Stimulated activated effector memory CD8-positive, alpha-beta T cell treated with anti-CD3 and anti-CD28 coated beads, Interleukin-12 subunit alpha, Interleukin-12 subunit beta, amount 100 ng/mL, for 72 hours (primary cell): ENCODE measurements at regions not wholly inside any gene's neighbourhood (a gene's known extent, or its start where the extent isn't known, plus 50 kb on each side); places are given as distances from the start of the nearest gene placed in this dataset.

ENCODE experiments used
- ATAC-seq: fragments of 150-1000 bp; cut with Tn5 transposase; 2 replicates; pipeline ENCODE4 v1.10.0; 2021
- DNase-seq, 2 donors: peaks; one replicate each; pipeline ENCODE4 v3.0.0; 2021 to 2022; ENCODE audit warnings: low spot score in 2 of 2
- H3K27ac Mint-ChIP-seq: one replicate; pipeline ENCODE4 v1.8.0; 2022; ENCODE audit warnings: mild to moderate bottlenecking, mixed read lengths
- H3K36me3 Mint-ChIP-seq: one replicate; pipeline ENCODE4 v1.8.0; 2022; ENCODE audit warnings: mild to moderate bottlenecking, mixed read lengths
- H3K4me1 Mint-ChIP-seq: one replicate; pipeline ENCODE4 v1.8.0; 2022; ENCODE audit warnings: mixed read lengths
- H3K4me3 Mint-ChIP-seq: one replicate; pipeline ENCODE4 v1.8.0; 2022; ENCODE audit warnings: mild to moderate bottlenecking, mixed read lengths
- H3K9me3 Mint-ChIP-seq: one replicate; pipeline ENCODE4 v1.8.0; 2022; ENCODE audit warnings: mixed read lengths

DNA sequence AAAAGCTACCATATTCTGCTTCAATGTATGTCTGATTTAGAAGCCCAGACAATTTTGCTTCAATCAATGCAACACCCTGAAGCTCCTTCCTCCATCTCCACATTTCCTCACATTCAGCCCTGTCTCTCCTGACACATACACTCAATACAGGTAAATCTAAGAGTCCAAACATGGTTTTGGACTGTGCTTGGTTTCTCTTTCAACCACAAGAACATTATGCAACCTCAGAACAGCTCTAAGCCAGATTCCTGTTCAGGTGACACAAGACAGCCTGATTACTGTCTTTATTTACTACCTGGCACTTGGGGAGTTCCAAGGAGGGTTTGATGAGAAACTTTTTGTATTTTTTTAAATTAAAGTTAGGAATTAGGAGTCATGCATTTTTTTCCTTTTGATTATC is 307.5 kb upstream of the SLIT2 start:
- H3K27ac Mint-ChIP-seq = no peak overlapping the region
- H3K9me3 Mint-ChIP-seq = peaks cover 11% of the 10 kb centered on the region
- H3K4me1 Mint-ChIP-seq = no peaks in the 10 kb centered on the region
- ATAC-seq (no peak), DNase-seq (no peak)
- no peak overlapping the region for H3K4me3 Mint-ChIP-seq
- no peaks in the 10 kb centered on the region for H3K36me3 Mint-ChIP-seq

DNA sequence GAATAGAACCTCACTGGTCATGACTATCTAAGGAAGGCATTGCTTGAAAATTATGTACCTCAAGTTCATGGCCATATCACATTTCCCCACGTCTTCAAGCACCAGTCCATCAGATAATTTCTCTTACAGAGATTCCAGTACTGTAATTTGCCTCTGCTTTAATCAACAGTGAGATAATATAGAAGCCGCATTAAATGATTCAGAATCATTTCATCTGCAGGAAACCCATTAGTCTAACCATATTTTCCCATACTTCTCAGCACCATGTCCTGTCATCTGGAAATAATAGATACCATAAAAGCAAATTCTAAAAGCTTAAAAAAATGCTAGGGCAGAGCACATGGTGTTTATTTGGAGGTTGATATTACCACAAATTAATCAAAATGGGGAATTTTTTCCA is 310.3 kb upstream of the SLIT2 start:
- no peaks in the 10 kb centered on the region for H3K4me1 Mint-ChIP-seq
- DNase-seq = no peak

DNA sequence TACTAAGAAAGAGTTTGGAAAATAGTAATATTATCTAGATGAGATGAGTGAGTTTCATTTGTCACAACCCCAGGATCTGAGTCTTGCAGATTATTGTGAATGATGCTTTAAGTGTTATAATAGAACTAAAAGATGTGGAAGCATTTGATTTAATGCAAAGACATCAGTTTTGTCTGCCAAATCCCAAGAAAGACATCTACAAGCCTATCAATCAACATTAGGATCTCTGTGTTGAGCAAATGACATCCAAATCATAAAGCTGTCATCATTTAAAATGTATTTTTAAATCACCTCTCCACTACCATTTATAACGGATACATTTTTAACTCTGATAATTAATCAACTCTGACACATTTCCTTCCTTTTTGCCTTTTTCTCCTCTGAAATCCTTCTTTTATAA is 310.8 kb upstream of the SLIT2 start:
- ATAC-seq = no peak
- DNase-seq = no peak
- peaks cover 9% of the 10 kb centered on the region for H3K9me3 Mint-ChIP-seq
- no peak overlapping the region for H3K27ac Mint-ChIP-seq
- no peaks in the 10 kb centered on the region for H3K36me3 Mint-ChIP-seq
- no peak overlapping the region for H3K4me3 Mint-ChIP-seq
- H3K4me1 Mint-ChIP-seq = no peaks in the 10 kb centered on the region

More for the DNA sequence above, 310.3 kb upstream of the SLIT2 start:
- Mint-ChIP-seq H3K9me3 (peaks cover 9% of the 10 kb centered on the region), H3K27ac (no peak overlapping the region), H3K36me3 (no peaks in the 10 kb centered on the region), H3K4me3 (no peak overlapping the region)
- no peak for ATAC-seq

DNA sequence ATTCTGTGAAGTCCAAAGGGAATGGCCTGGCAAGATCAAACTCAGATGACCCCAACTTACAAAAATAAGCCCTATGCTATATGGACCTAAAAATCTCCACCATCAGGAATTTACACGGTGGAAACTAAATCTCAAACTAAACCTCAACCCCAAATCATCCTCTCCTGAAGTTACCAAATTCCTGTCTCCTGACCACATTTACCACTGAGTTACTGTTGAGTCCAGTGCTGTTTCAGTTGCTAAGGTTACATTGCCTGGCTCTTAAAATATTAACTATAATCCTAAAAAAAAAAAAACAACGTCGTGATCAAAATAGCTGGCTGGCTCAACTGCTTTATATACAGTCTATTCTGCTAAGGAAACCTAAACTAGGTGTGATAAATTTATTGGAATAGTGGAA is 315.2 kb upstream of the SLIT2 start:
- no peak for ATAC-seq
- peaks cover 12% of the 10 kb centered on the region for H3K9me3 Mint-ChIP-seq
- H3K4me1 Mint-ChIP-seq = no peaks in the 10 kb centered on the region
- no peak overlapping the region for H3K4me3 Mint-ChIP-seq
- no peak for DNase-seq
- H3K27ac Mint-ChIP-seq = no peak overlapping the region
- H3K36me3 Mint-ChIP-seq = no peaks in the 10 kb centered on the region

DNA sequence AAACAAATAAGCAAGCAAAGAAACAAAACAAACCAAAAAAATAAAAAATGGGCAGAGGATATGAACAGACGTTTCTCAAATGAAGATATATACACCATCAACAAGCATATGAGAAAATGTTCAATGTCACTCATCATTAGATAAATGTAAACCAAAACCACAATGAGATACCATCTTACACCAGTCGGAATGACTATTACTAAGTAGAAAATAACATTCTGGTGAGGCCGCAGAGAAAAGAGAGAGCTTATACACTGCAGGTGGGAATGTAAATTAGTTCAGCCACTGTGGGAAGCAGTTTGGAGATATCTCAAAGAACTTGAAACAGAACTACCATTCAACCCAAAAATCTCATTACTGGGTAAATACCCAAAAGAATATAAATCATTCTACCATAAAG is 321.0 kb upstream of the SLIT2 start:
- Mint-ChIP-seq H3K36me3 (no peaks in the 10 kb centered on the region), H3K4me1 (no peaks in the 10 kb centered on the region), H3K4me3 (no peak overlapping the region), H3K9me3 (peaks cover 20% of the 10 kb centered on the region), H3K27ac (no peak overlapping the region)
- no peak for ATAC-seq
- no peak for DNase-seq

DNA sequence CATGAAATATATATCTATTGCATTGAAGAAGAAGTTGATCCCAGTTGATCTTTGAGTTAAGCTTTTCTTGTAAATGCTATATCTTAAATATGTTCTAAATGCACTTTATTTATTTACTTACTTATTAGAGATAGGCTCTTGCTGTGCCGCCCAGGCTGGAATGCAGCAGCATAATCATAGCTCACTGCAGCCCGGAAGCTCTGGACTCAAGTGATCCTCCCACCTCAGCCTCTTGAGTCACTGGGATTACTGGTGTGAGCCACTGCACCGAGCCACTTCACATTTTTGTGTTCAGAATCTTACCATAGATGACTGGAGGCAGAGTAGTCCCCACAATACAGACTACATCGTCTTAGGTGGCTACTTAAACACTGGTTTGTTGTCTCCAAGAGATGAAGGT is 324.3 kb upstream of the SLIT2 start:
- Mint-ChIP-seq H3K27ac (no peak overlapping the region), H3K36me3 (no peaks in the 10 kb centered on the region), H3K4me3 (no peak overlapping the region), H3K4me1 (no peaks in the 10 kb centered on the region), H3K9me3 (peaks cover 18% of the 10 kb centered on the region)
- no peak for DNase-seq
- no peak for ATAC-seq

DNA sequence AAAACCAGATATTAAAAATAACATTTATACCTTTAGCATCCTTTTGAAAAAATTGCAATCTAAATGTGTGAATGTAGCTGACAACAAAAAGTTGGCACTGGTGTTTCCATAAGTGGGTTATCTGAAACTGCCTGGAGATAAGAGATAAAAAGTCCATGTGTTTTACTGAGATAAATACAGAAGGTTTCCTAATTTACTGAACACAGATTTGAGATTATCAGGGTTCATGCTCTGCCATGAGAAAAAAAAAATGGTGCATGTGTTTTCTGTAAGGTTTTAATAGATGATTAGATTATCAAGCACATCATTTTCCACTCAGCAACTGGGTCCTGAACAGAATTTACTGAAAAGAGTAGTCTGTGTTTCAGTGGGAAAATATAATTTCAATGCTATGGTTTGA is 326.2 kb upstream of the SLIT2 start:
- Mint-ChIP-seq H3K4me1 (no peaks in the 10 kb centered on the region), H3K36me3 (no peaks in the 10 kb centered on the region), H3K9me3 (peaks cover 10% of the 10 kb centered on the region), H3K27ac (no peak overlapping the region), H3K4me3 (no peak overlapping the region)
- no peak for ATAC-seq
- no peak for DNase-seq

DNA sequence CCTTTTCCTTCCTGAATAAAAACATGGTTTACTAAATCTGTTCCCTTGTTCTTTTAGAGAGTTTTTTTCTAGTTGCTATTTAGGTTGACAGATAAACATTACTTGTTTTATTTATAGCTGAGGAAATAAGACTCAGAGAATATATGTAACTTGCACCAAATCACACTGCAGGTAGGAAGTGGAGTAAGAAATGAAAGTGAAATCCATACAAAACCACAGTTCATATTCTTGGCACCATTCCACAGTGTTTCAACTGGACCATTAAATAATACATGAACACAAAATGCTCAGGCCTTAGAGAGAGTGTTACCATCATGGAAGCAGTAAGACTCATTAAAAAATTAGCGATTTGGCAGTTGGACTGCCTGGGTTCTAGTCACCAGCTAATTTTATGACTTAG is 326.9 kb upstream of the SLIT2 start:
- Mint-ChIP-seq H3K4me1 (no peaks in the 10 kb centered on the region), H3K9me3 (peaks cover 8% of the 10 kb centered on the region), H3K27ac (no peak overlapping the region), H3K36me3 (no peaks in the 10 kb centered on the region), H3K4me3 (no peak overlapping the region)
- DNase-seq (no peak), ATAC-seq (no peak)

DNA sequence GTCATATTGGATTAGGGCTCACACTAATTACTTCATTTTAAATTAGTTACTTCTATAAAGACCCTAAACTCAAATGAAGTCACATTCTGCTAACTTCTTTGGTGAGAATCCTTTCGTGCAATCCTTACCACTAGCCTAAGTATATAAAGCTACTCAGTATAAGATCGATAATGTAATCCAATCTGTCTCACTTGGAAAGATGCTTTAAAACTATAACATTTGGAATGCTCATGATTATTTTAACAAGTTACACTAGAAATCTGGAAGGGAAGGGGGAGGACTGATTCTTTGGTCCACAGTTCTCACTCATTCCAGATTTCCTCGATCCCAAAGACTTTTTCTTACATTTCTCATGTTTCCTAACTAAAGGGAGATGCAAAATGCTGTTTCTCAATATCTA is 336.4 kb upstream of the SLIT2 start:
- Mint-ChIP-seq H3K4me1 (no peaks in the 10 kb centered on the region), H3K4me3 (no peak overlapping the region), H3K27ac (no peak overlapping the region), H3K9me3 (peaks cover 20% of the 10 kb centered on the region), H3K36me3 (no peaks in the 10 kb centered on the region)
- ATAC-seq (no peak), DNase-seq (no peak)

DNA sequence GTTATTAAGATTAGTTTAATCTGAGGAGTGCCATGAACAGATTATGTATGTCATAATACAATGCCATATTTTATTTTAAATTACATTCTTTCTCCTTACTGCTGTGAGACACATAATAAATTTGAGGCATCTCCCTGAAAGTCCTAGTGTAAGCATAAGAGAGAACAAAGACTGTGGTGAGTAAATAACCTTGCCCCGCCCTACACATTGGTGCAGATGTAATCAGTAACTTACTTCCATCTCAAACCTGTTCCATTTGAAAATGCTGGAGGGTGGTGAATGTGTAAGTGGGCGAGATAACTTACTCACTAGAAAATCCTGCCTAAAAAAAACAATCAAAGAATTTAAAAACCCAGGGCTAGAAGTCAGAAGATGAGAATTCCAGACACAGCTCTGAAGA is 338.1 kb upstream of the SLIT2 start:
- no peak overlapping the region for H3K4me3 Mint-ChIP-seq
- H3K27ac Mint-ChIP-seq = no peak overlapping the region
- H3K9me3 Mint-ChIP-seq = peaks cover 23% of the 10 kb centered on the region
- DNase-seq (no peak), ATAC-seq (no peak)
- H3K36me3 Mint-ChIP-seq = no peaks in the 10 kb centered on the region
- H3K4me1 Mint-ChIP-seq = no peaks in the 10 kb centered on the region

DNA sequence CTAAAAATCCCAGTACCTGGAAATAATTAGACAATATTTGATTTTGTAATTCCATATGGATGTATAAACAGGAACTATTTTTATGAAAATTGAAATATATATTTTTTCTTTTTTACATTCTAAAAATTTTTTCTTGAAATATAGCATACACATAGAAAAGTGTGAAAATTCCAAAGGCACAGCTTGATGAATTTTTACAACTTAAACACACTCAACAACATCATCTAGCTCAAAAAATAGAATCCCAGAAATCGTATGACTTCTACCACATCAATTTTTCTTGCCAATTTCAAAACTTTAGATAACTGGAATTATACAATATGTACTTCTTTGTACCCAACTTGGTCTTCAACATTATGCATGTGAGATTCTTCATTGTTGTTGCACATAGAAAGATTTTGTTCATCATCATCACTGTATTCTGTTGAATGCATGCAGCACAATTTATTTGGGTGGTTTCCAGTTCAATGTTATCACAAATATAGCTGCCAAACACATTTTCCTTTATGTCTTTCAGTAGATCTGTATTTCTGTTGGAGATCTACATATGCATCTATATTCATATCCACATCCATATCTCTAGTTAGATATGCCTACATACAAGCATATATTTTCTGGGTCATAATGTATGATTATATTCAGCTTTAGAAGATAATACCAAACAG is 340.7 kb upstream of the SLIT2 start:
- Mint-ChIP-seq H3K4me3 (no peak overlapping the region), H3K36me3 (no peaks in the 10 kb centered on the region), H3K4me1 (no peaks in the 10 kb centered on the region), H3K27ac (no peak overlapping the region), H3K9me3 (peaks cover 19% of the 10 kb centered on the region)
- no peak for ATAC-seq
- DNase-seq = no peak

DNA sequence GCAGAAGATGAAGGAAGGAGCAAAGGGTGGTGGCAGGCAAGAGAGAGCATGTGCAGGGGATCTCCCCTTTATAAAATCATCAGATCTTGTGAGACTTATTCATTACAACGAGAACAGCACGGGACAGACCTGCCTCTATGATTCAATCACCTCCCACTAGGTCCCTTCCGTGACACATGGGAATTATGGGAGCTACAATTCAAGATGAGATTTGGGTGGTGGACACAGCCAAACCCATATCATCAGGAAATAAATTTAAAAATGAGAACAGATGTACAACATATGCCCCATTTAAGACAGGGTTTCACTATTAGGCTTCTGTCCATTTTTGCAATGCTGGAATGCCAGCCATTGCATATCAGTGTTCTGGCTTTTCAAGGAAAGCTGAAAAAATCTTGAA is 346.7 kb upstream of the SLIT2 start:
- ATAC-seq = no peak
- H3K36me3 Mint-ChIP-seq = no peaks in the 10 kb centered on the region
- no peak overlapping the region for H3K4me3 Mint-ChIP-seq
- H3K9me3 Mint-ChIP-seq = peaks cover 15% of the 10 kb centered on the region
- H3K27ac Mint-ChIP-seq = no peak overlapping the region
- H3K4me1 Mint-ChIP-seq = no peaks in the 10 kb centered on the region
- DNase-seq = no peak

DNA sequence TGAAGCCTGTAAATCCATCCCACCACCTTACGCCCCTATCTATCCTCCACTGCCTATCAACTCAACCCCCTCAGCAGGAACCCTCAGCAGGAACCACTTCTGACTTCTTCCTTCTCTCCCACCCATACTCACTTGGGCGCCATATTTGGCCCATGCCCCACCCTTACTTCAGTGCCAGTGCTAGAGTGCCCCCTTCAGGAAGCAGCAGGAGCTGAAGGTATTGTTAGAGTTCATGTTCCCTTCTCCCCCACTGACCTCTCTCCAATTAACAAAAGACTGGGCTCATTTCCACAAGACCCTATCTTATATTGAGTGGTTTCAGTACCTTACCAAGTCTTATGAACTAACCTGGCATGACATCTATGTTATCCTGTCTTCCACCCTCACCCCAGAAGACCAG is 363.1 kb upstream of the SLIT2 start:
- Mint-ChIP-seq H3K9me3 (peaks cover 16% of the 10 kb centered on the region), H3K4me1 (no peaks in the 10 kb centered on the region), H3K36me3 (no peaks in the 10 kb centered on the region), H3K27ac (no peak overlapping the region), H3K4me3 (no peak overlapping the region)
- ATAC-seq (no peak), DNase-seq (no peak)

DNA sequence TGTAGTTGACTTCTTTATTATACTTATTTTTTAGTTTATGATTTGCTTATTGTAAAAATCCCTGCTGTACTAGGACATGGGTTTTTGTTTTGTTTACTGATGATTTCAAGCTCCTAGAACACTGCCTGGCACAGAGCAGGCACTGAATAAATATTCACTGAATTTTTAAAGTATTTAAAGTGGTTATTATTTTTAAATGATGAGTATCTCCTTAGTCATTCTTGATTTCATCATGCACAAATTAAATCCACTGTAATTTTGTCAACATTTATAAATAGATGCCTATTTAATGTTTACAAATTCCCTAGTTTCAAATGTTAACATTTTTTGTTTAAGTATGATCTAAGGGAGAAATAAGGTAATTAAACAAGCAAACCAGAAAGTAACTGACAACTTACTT is 367.9 kb upstream of the SLIT2 start:
- DNase-seq (no peak), ATAC-seq (no peak)
- Mint-ChIP-seq H3K9me3 (peaks cover 28% of the 10 kb centered on the region), H3K4me1 (no peaks in the 10 kb centered on the region), H3K27ac (no peak overlapping the region), H3K4me3 (no peak overlapping the region), H3K36me3 (no peaks in the 10 kb centered on the region)

DNA sequence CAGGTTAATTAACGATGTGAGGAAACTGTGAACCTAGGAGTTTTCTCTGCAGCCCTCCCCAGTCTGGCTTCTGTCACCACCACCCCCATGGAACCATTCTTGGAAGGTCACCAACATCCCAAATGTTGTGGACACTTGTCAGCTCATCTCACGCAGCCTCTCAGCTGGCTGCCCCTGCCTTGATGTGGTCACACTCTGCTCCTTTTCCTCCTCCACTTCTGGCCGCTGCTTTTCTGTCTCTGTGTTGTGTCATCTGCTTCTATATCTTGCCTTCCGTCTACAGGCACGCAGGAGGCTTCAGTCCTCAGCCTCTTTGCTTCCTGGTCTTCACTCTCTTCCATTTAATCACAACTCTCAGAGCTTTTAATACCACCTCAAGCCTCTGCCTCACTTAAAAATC is 371.5 kb upstream of the SLIT2 start:
- peaks cover 27% of the 10 kb centered on the region for H3K9me3 Mint-ChIP-seq
- no peak for ATAC-seq
- no peak overlapping the region for H3K4me3 Mint-ChIP-seq
- no peak overlapping the region for H3K27ac Mint-ChIP-seq
- DNase-seq = no peak
- H3K4me1 Mint-ChIP-seq = no peaks in the 10 kb centered on the region
- no peaks in the 10 kb centered on the region for H3K36me3 Mint-ChIP-seq

DNA sequence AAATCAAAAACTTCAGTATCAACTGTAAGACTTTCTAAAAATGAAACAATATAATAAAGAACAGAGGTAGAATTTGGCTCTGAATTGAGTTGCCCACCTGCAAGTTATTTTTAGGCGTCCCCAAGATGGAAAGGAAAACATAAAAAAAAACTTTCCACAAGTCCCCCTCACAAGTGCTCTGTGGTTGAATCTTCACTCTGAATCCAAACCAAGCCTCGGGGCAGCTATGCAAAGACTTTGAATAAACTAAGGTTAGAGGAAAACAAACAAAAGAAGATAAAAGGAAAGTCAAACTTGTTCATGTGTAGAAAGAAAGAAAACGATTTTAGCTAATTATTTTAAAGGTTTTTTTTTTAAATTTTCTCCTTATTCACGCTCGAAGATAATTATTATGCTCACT is 372.4 kb upstream of the SLIT2 start:
- no peak for DNase-seq
- H3K4me3 Mint-ChIP-seq = no peak overlapping the region
- H3K9me3 Mint-ChIP-seq = peaks cover 28% of the 10 kb centered on the region
- no peaks in the 10 kb centered on the region for H3K36me3 Mint-ChIP-seq
- ATAC-seq = no peak
- no peak overlapping the region for H3K27ac Mint-ChIP-seq
- no peaks in the 10 kb centered on the region for H3K4me1 Mint-ChIP-seq

DNA sequence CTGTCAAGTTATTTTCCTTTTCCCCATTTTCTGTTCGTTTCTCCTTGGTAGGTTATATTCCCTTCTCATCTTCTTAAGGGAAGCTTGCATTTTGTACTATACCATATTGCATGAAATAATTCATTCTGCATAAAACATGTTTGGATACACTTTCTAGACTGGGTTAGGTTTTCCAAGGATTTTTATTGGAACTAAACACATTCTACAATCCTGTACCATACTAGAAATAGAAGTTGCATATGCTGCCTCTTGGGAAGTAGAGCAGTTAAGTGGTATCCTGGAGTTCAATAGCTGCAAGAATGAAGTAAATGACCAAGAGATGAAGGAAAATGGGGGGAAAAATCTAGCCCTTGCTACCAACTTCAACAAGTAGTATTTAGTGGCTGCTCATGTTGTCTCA is 393.7 kb upstream of the SLIT2 start:
- Mint-ChIP-seq H3K36me3 (no peaks in the 10 kb centered on the region), H3K27ac (no peak overlapping the region), H3K4me3 (no peak overlapping the region), H3K4me1 (no peaks in the 10 kb centered on the region), H3K9me3 (peaks cover 14% of the 10 kb centered on the region)
- no peak for ATAC-seq
- no peak for DNase-seq
